T-cell (primary cell): ENCODE measurements at regions not wholly inside any gene's neighbourhood (a gene's known extent, or its start where the extent isn't known, plus 50 kb on each side); places are given as distances from the start of the nearest gene placed in this dataset.
"Not testable (repeated sequence)": the region's sequence is repeated elsewhere in the genome, so short reads cannot be mapped to it uniquely, and the experiment has no call there.

Experiments
- ATAC-seq, 4 experiments: fragments of 200-7000 bp in 3 of 4; fragments of 150-1000 bp in 1 of 4; cut with Tn5 transposase; replicated peaks in 1 of 4; 1 replicate in 3 of 4; 2 replicates in 1 of 4; pipeline ENCODE4 v1.10.0; 2021; ENCODE audit warnings: moderate library complexity in 3 of 4, mild to moderate bottlenecking in 2 of 4, moderate number of reproducible peaks in 1 of 4
- CTCF ChIA-PET, 2 donors: fragments of 300-600 bp; sonication (Branson Sonifier 250); formaldehyde crosslinking; loops; one replicate each; lab custom pipeline; 2022; ENCODE audit warnings: antibody characterized with exemption in 2 of 2; lab: Charles Lee
- POLR2A ChIA-PET, 2 donors: fragments of 300-600 bp; sonication (Branson Sonifier 250); formaldehyde crosslinking; loops; one replicate each; lab custom pipeline; 2022; ENCODE audit warnings: antibody characterized with exemption in 2 of 2; lab: Charles Lee
- DNase-seq, 35 experiments: peaks; one replicate each; pipeline versions ENCODE4 v3.0.0 to v3.0.0-alpha.2; 2013 to 2023
- H3K27ac ChIP-seq: one replicate; pipeline ENCODE4 v1.5.1; 2013; ENCODE audit warnings: low read length
- H3K27me3 ChIP-seq, 2 experiments: replicated peaks in 1 of 2; 1 replicate in 1 of 2; 2 replicates in 1 of 2; pipeline versions ENCODE4 v1.6.1 to v1.7.0; 2013; ENCODE audit warnings: low read length in 1 of 2, mixed read lengths in 1 of 2; ENCODE audit not compliant: control insufficient read depth in 2 of 2, insufficient read depth in 2 of 2; ENCODE audit errors: extremely low read depth in 1 of 2
- H3K36me3 ChIP-seq, 2 donors: 1 replicate in 1 of 2; 2 replicates in 1 of 2; pipeline versions ENCODE4 v1.6.1 to v1.7.0; 2013; ENCODE audit warnings: low read length in 1 of 2; ENCODE audit not compliant: control insufficient read depth in 2 of 2, insufficient read depth in 1 of 2; ENCODE audit errors: extremely low read depth in 1 of 2
- H3K4me1 ChIP-seq, 2 experiments: 1 replicate in 1 of 2; 2 replicates in 1 of 2; pipeline versions ENCODE4 v1.6.1 to v1.7.0; 2013; ENCODE audit warnings: low read length in 2 of 2, mixed read lengths in 1 of 2; ENCODE audit not compliant: insufficient read depth in 2 of 2, control insufficient read depth in 1 of 2; ENCODE audit errors: extremely low read depth in 1 of 2
- H3K4me3 ChIP-seq, 2 donors: 1 replicate in 1 of 2; 2 replicates in 1 of 2; pipeline versions ENCODE4 v1.5.1 to v1.7.0; 2013; ENCODE audit warnings: mild to moderate bottlenecking in 2 of 2, low read length in 1 of 2, moderate library complexity in 1 of 2; ENCODE audit not compliant: control insufficient read depth in 1 of 2; ENCODE audit errors: extremely low read depth in 1 of 2
- H3K9me3 ChIP-seq: 2 replicates; pipeline ENCODE4 v1.7.0; 2013
- H3K27ac Mint-ChIP-seq, 2 donors: one replicate each; pipeline ENCODE4 v1.8.0; 2020 to 2021; ENCODE audit warnings: mild to moderate bottlenecking in 2 of 2, mixed read lengths in 2 of 2
- H3K27me3 Mint-ChIP-seq, 2 donors: one replicate each; pipeline ENCODE4 v1.8.0; 2021 to 2022; ENCODE audit warnings: mixed read lengths in 2 of 2
- H3K36me3 Mint-ChIP-seq: one replicate; pipeline ENCODE4 v1.8.0; 2021; ENCODE audit warnings: mixed read lengths
- H3K4me1 Mint-ChIP-seq, 3 donors: one replicate each; pipeline ENCODE4 v1.8.0; 2020 to 2022; ENCODE audit warnings: mixed read lengths in 3 of 3, mild to moderate bottlenecking in 1 of 3
- H3K4me3 Mint-ChIP-seq, 3 donors: one replicate each; pipeline ENCODE4 v1.8.0; 2020 to 2022; ENCODE audit warnings: mild to moderate bottlenecking in 3 of 3, mixed read lengths in 3 of 3, moderate library complexity in 3 of 3
- H3K9me3 Mint-ChIP-seq, 3 donors: one replicate each; pipeline ENCODE4 v1.8.0; 2020 to 2022; ENCODE audit warnings: mixed read lengths in 3 of 3
- WGBS: methylation state at CpG from one replicate; pipeline ENCODE4 v1.1.5; 2013; ENCODE audit warnings: missing lambda C conversion rate; ENCODE audit not compliant: insufficient coverage; 5-methylcytosine and 5-hydroxymethylcytosine counted together

- Histone ChIP-seq H3K4me1 (no peaks in the 10 kb centered on the region), H3K4me3 (no peak overlapping the region), H3K27ac (no peak overlapping the region), H3K36me3 (no peaks in the 10 kb centered on the region), H3K27me3 (no peaks in the 10 kb centered on the region), H3K9me3 (no peaks in the 10 kb centered on the region)
- ChIA-PET CTCF (no interaction called here), POLR2A (no interaction called here)
- no peaks in the 10 kb centered on the region for H3K36me3 Mint-ChIP-seq
- H3K9me3 Mint-ChIP-seq = peaks cover 4 to 7% (median 7%) of the 10 kb centered on the region in 3 donors
- ATAC-seq (no peak), DNase-seq (no peak)
- no peak overlapping the region for H3K4me3 Mint-ChIP-seq
- H3K27me3 Mint-ChIP-seq = peaks cover 0 to 5% of the 10 kb centered on the region in 2 donors
- no peak overlapping the region for H3K27ac Mint-ChIP-seq
- H3K4me1 Mint-ChIP-seq = no peaks in the 10 kb centered on the region
- WGBS = no CpG with 5 or more reads among the region's 2 CpGs
These were observed 143.8 kb upstream of the KCTD3 start for GRCh38 chr1:215423288-215423687.

DNA sequence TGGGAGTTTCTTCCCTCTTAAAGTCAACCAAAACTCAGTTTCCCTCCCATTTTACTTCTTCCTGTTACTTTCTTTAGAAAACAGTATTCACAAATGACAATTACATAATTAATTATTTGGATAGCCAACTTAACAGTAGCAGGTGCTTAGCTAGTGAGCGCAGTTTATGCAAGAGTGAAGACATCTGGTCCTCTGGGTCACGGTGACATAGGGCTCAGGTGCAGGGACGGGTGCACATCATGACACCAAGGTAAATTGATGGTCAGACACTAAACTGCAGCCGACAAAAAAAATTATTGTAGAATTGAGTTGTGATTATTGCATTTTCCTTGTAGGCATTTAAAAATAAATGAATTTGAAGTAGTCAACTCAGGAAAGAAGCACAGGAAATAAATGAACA lies 142.0 kb upstream of the KCTD3 start:
- Histone ChIP-seq H3K36me3 (no peaks in the 10 kb centered on the region), H3K27me3 (no peaks in the 10 kb centered on the region), H3K9me3 (no peaks in the 10 kb centered on the region), H3K4me1 (no peaks in the 10 kb centered on the region), H3K4me3 (no peak overlapping the region), H3K27ac (no peak overlapping the region)
- no peaks in the 10 kb centered on the region for H3K4me1 Mint-ChIP-seq
- ChIA-PET CTCF (no interaction called here), POLR2A (no interaction called here)
- peaks cover 0 to 5% of the 10 kb centered on the region in 2 donors for H3K27me3 Mint-ChIP-seq
- no peak overlapping the region for H3K4me3 Mint-ChIP-seq
- ATAC-seq (no peak), DNase-seq (no peak)
- no peak overlapping the region for H3K27ac Mint-ChIP-seq
- H3K36me3 Mint-ChIP-seq = no peaks in the 10 kb centered on the region
- H3K9me3 Mint-ChIP-seq = peaks cover 8 to 12% (median 8%) of the 10 kb centered on the region in 3 donors
- 66% methylated on average over 3 of the region's 4 CpGs for WGBS

DNA sequence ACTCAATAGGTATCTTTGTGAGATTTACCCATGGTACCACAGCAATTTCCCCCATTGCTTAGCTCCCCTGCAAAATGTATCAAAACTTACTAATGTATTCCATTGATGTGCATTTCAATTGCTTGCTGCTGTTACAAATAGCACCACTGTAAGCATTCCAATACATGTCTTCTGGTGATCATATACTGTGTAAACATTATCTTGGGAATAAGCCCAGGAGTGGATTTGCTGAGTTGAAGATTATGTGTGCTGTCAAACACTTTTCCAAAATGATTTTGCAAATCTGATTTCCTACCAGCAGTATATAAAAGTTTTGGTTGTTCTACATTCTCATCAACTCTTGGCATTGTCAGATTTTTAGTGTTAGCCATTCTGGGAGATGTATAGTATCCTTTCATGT lies 141.0 kb upstream of the KCTD3 start:
- H3K36me3 ChIP-seq = no peaks in the 10 kb centered on the region
- Mint-ChIP-seq H3K27me3 (peaks cover 0 to 5% of the 10 kb centered on the region in 2 donors), H3K4me1 (no peaks in the 10 kb centered on the region), H3K4me3 (no peak overlapping the region), H3K9me3 (peaks cover 8 to 17% (median 15%) of the 10 kb centered on the region in 3 donors), H3K36me3 (no peaks in the 10 kb centered on the region), H3K27ac (no peak overlapping the region)
- H3K4me1 ChIP-seq = no peaks in the 10 kb centered on the region
- H3K27me3 ChIP-seq = no peaks in the 10 kb centered on the region
- DNase-seq (no peak), ATAC-seq (no peak)
- no peaks in the 10 kb centered on the region for H3K9me3 ChIP-seq
- POLR2A ChIA-PET = no interaction called here
- no peak overlapping the region for H3K4me3 ChIP-seq
- H3K27ac ChIP-seq = no peak overlapping the region
- CTCF ChIA-PET = no interaction called here

GRCh38 chr1:215432483-215433227 lies 134.4 kb upstream of the KCTD3 start:
- H3K4me1 Mint-ChIP-seq, POLR2A ChIA-PET, H3K27ac ChIP-seq, H3K27me3 Mint-ChIP-seq, H3K27me3 ChIP-seq, H3K4me3 ChIP-seq, H3K4me3 Mint-ChIP-seq, ATAC-seq, H3K36me3 ChIP-seq, H3K36me3 Mint-ChIP-seq, DNase-seq, H3K9me3 ChIP-seq, H3K27ac Mint-ChIP-seq, CTCF ChIA-PET, H3K4me1 ChIP-seq: not testable (repeated sequence)
- WGBS = 100% methylated on average over 2 of the region's 6 CpGs
- H3K9me3 Mint-ChIP-seq = peaks cover 8 to 18% (median 14%) of the 10 kb centered on the region in 3 donors

DNA sequence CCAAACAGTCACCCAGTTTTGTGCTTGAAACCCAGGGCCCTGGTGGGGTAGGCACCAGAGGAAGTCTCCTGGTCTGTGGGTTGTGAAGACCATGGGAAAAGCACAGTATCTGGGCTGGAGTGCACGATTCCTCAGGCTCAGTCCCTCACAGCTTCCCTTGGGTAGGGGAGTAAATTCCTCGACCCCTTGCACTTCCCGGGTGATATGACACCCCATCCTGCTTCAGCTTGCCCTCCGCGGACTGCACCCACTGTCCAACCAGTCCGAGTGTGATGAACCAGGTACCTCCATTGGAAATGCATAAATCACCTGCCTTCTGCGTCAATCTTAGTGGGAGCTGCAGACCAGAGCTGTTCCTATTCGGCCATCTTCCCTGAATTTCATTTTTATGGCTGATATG lies 133.9 kb upstream of the KCTD3 start:
- Histone ChIP-seq H3K27ac (no peak overlapping the region), H3K27me3 (no peaks in the 10 kb centered on the region), H3K9me3 (no peaks in the 10 kb centered on the region), H3K4me1 (no peaks in the 10 kb centered on the region), H3K36me3 (no peaks in the 10 kb centered on the region), H3K4me3 (no peak overlapping the region)
- no peak for ATAC-seq
- no peaks in the 10 kb centered on the region for H3K27me3 Mint-ChIP-seq
- ChIA-PET CTCF (interaction anchor here in 1 of 2 donors (0.6 kb wide), 1 partner anchor 86 kb away, joined by 3 read pairs; no protein-coding TSS in a partner anchor), POLR2A (no interaction called here)
- no peak overlapping the region for H3K4me3 Mint-ChIP-seq
- WGBS = 86% methylated on average over 6 of the region's 8 CpGs
- peaks cover 4 to 12% (median 10%) of the 10 kb centered on the region in 3 donors for H3K9me3 Mint-ChIP-seq
- no peaks in the 10 kb centered on the region for H3K36me3 Mint-ChIP-seq
- DNase-seq = no peak
- H3K27ac Mint-ChIP-seq = no peak overlapping the region
- no peaks in the 10 kb centered on the region for H3K4me1 Mint-ChIP-seq

DNA sequence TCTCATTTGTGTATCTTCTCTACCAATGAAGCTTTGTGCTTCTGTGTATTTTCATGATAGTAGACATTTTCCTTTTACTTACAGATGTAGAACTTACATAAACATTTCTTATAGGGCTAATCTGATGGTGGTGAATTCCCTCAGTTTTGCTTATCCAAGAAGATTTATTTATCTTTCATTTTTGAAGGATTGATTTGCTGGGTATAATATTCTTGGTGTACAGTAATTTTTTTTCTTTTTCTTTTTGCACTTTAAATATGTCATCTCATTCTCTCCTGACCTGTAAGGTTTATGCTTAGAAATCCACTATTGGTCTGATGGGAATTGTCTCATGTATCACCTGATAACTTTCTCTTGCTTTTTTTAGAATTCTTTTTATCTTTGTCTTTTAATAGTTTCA lies 127.6 kb upstream of the KCTD3 start:
- Histone ChIP-seq H3K27ac (no peak overlapping the region), H3K4me3 (no peak overlapping the region), H3K27me3 (no peaks in the 10 kb centered on the region), H3K9me3 (no peaks in the 10 kb centered on the region), H3K4me1 (no peaks in the 10 kb centered on the region), H3K36me3 (no peaks in the 10 kb centered on the region)
- H3K9me3 Mint-ChIP-seq = peaks cover 20 to 47% (median 33%) of the 10 kb centered on the region in 3 donors
- ChIA-PET POLR2A (no interaction called here), CTCF (no interaction called here)
- no peak for DNase-seq
- ATAC-seq = no peak
- H3K27me3 Mint-ChIP-seq = no peaks in the 10 kb centered on the region
- no peaks in the 10 kb centered on the region for H3K4me1 Mint-ChIP-seq
- H3K36me3 Mint-ChIP-seq = no peaks in the 10 kb centered on the region
- no peak overlapping the region for H3K27ac Mint-ChIP-seq
- no peak overlapping the region for H3K4me3 Mint-ChIP-seq
